Fibroblast of skin of scalp (primary cell): ENCODE measurements at regions not wholly inside any gene's neighbourhood (a gene's known extent, or its start where the extent isn't known, plus 50 kb on each side); places are given as distances from the start of the nearest gene placed in this dataset.

ENCODE experiments used
- DNase-seq: peaks from one replicate; pipeline ENCODE4 v3.0.0-alpha.2; 2013

GRCh38 chr13:64051278-64051677 is 2635.6 kb upstream of the PCDH20 start:
- DNase-seq: no peak

- no peak for DNase-seq
Observed at GRCh38 chr13:64041296-64041695, 2625.6 kb upstream of the PCDH20 start.

GRCh38 chr13:64033921-64034320 is 2618.3 kb upstream of the PCDH20 start:
- no peak for DNase-seq

- DNase-seq: no peak
Observed at GRCh38 chr13:64029343-64030093, 2613.9 kb upstream of the PCDH20 start.

- DNase-seq: no peak
Observed at GRCh38 chr13:64028551-64028950, 2612.9 kb upstream of the PCDH20 start.

- DNase-seq: no peak
Observed at GRCh38 chr13:64020126-64020525, 2604.5 kb upstream of the PCDH20 start.

GRCh38 chr13:64007339-64007738 is 2591.7 kb upstream of the PCDH20 start:
- DNase-seq: peak; percentile 13

GRCh38 chr13:64000321-64000720 is 2584.7 kb upstream of the PCDH20 start:
- DNase-seq: no peak

- no peak for DNase-seq
Observed at GRCh38 chr13:63999614-64000305, 2584.1 kb upstream of the PCDH20 start.

- peak; percentile 20 for DNase-seq
Observed at GRCh38 chr13:63983366-63983765, 2567.7 kb upstream of the PCDH20 start.

- DNase-seq: no peak
Observed at GRCh38 chr13:63979951-63980350, 2564.3 kb upstream of the PCDH20 start.

GRCh38 chr13:63972328-63972727 is 2556.7 kb upstream of the PCDH20 start:
- DNase-seq: no peak

GRCh38 chr13:63954683-63955082 is 2539.0 kb upstream of the PCDH20 start:
- no peak for DNase-seq

GRCh38 chr13:63948045-63948444 is 2532.4 kb upstream of the PCDH20 start:
- DNase-seq: no peak

- DNase-seq: no peak
Observed at GRCh38 chr13:63944911-63945310, 2529.3 kb upstream of the PCDH20 start.

- no peak for DNase-seq
Observed at GRCh38 chr13:63942372-63942771, 2526.7 kb upstream of the PCDH20 start.

- peak; percentile 11 for DNase-seq
Observed at GRCh38 chr13:63938851-63939250, 2523.2 kb upstream of the PCDH20 start.

- no peak for DNase-seq
Observed at GRCh38 chr13:63910511-63910910, 2494.9 kb upstream of the PCDH20 start.

- no peak for DNase-seq
Observed at GRCh38 chr13:63909726-63910375, 2494.2 kb upstream of the PCDH20 start.

GRCh38 chr13:63902141-63902540 is 2486.5 kb upstream of the PCDH20 start:
- DNase-seq: no peak

- no peak for DNase-seq
Observed at GRCh38 chr13:63901630-63902029, 2486.0 kb upstream of the PCDH20 start.

- DNase-seq: no peak
Observed at GRCh38 chr13:63900406-63900805, 2484.8 kb upstream of the PCDH20 start.

- no peak for DNase-seq
Observed at GRCh38 chr13:63896321-63896720, 2480.7 kb upstream of the PCDH20 start.

- DNase-seq: no peak
Observed at GRCh38 chr13:63882052-63882451, 2466.4 kb upstream of the PCDH20 start.
